GM23338 (cell line): ENCODE measurements at regions not wholly inside any gene's neighbourhood (a gene's known extent, or its start where the extent isn't known, plus 50 kb on each side); places are given as distances from the start of the nearest gene placed in this dataset.

Experiments used
- ATAC-seq: fragments of 200-7000 bp; cut with Tn5 transposase; 3 replicates; pipeline ENCODE4 v1.9.1; 2020
- DNase-seq: peaks from one replicate; pipeline ENCODE4 v3.0.0-alpha.2; 2015; ENCODE audit warnings: low spot score
- H2AFZ ChIP-seq: fragments of 200-600 bp; sonication (generic); 2 replicates; pipeline ENCODE4 v1.8.0; 2016; ENCODE audit warnings: antibody characterized with exemption, mild to moderate bottlenecking, moderate library complexity
- H3F3A ChIP-seq: fragments of 200-600 bp; sonication (generic); replicated peaks from 2 replicates; pipeline ENCODE4 v1.8.0; 2017; ENCODE audit warnings: antibody characterized with exemption, mixed run types, low read depth
- H3K27ac ChIP-seq: fragments of 200-600 bp; sonication (generic); 2 replicates; pipeline ENCODE4 v1.6.1; 2016; ENCODE audit warnings: low read depth
- H3K27me3 ChIP-seq: fragments of 200-600 bp; sonication (generic); 2 replicates; pipeline ENCODE4 v1.8.0; 2016; ENCODE audit warnings: mild to moderate bottlenecking, mixed run types, moderate library complexity; ENCODE audit not compliant: insufficient read depth
- H3K36me3 ChIP-seq: fragments of 200-600 bp; sonication (generic); 2 replicates; pipeline ENCODE4 v1.8.0; 2016; ENCODE audit warnings: mild to moderate bottlenecking; ENCODE audit not compliant: insufficient read depth
- H3K4me1 ChIP-seq: fragments of 200-600 bp; sonication (generic); 2 replicates; pipeline ENCODE4 v1.8.0; 2016; ENCODE audit warnings: mild to moderate bottlenecking, moderate library complexity; ENCODE audit not compliant: insufficient read depth
- H3K4me2 ChIP-seq: fragments of 200-600 bp; sonication (generic); 2 replicates; pipeline ENCODE4 v1.7.1; 2017; ENCODE audit warnings: mixed run types
- H3K4me3 ChIP-seq: fragments of 200-600 bp; sonication (generic); 2 replicates; pipeline ENCODE4 v1.6.1; 2016; ENCODE audit warnings: mixed run types
- H3K79me2 ChIP-seq: fragments of 200-600 bp; sonication (generic); replicated peaks from 2 replicates; pipeline ENCODE4 v1.8.0; 2017; ENCODE audit warnings: mild to moderate bottlenecking; ENCODE audit not compliant: insufficient read depth
- H3K9me2 ChIP-seq: fragments of 200-600 bp; sonication (generic); 2 replicates; pipeline ENCODE4 v1.8.0; 2017; ENCODE audit not compliant: insufficient read depth
- H4K20me1 ChIP-seq: fragments of 200-600 bp; sonication (generic); replicated peaks from 2 replicates; pipeline ENCODE4 v1.8.0; 2017; ENCODE audit warnings: mild to moderate bottlenecking; ENCODE audit not compliant: insufficient read depth
- H3K27ac Mint-ChIP-seq: 2 replicates; pipeline ENCODE4 v1.8.0; 2020; ENCODE audit warnings: inconsistent platforms, mild to moderate bottlenecking, moderate library complexity, mixed read lengths
- H3K27me3 Mint-ChIP-seq: 3 replicates; pipeline ENCODE4 v1.8.0; 2022; ENCODE audit warnings: low read depth, mild to moderate bottlenecking, moderate library complexity, mixed read lengths, inconsistent platforms; ENCODE audit not compliant: insufficient read depth, poor library complexity
- H3K36me3 Mint-ChIP-seq: 3 replicates; pipeline ENCODE4 v1.8.0; 2021; ENCODE audit warnings: low read depth, mild to moderate bottlenecking, inconsistent platforms, moderate library complexity, mixed read lengths
- H3K4me1 Mint-ChIP-seq: 3 replicates; pipeline ENCODE4 v1.8.0; 2020; ENCODE audit warnings: mild to moderate bottlenecking, inconsistent platforms, mixed read lengths
- H3K4me3 Mint-ChIP-seq: 3 replicates; pipeline ENCODE4 v1.8.0; 2021; ENCODE audit warnings: moderate library complexity, mild to moderate bottlenecking, inconsistent platforms, mixed read lengths
- H3K9me3 Mint-ChIP-seq: 3 replicates; pipeline ENCODE4 v1.8.0; 2020; ENCODE audit warnings: moderate library complexity, mild to moderate bottlenecking, inconsistent platforms, mixed read lengths
- CREB1 ChIP-seq: fragments of 250-450 bp; sonication (Bioruptor Pico); IDR thresholded peaks from 2 replicates; pipeline ENCODE4 v1.5.0; 2020; ENCODE audit warnings: low read depth, mild to moderate bottlenecking, moderate library complexity
- EZH2 ChIP-seq: fragments of 200-600 bp; sonication (generic); IDR thresholded peaks from one replicate; pipeline ENCODE4 v1.8.0; 2017; ENCODE audit warnings: antibody characterized with exemption, mild to moderate bottlenecking, low read depth; ENCODE audit not compliant: unreplicated experiment
- JUNB ChIP-seq: IDR thresholded peaks from one replicate; pipeline ENCODE4 v1.6.1; 2016; ENCODE audit warnings: antibody characterized with exemption; ENCODE audit not compliant: unreplicated experiment
- NANOG ChIP-seq: IDR thresholded peaks from 2 replicates; pipeline ENCODE4 v1.6.1; 2016; ENCODE audit warnings: antibody characterized with exemption, borderline replicate concordance
- POLR2AphosphoS5 ChIP-seq: IDR thresholded peaks from 2 replicates; pipeline ENCODE4 v1.6.1; 2016; ENCODE audit warnings: antibody characterized with exemption, low read depth
- STAT1 ChIP-seq: IDR thresholded peaks from one replicate; pipeline ENCODE4 v1.6.1; 2016; ENCODE audit warnings: antibody characterized with exemption; ENCODE audit not compliant: unreplicated experiment
- ZNF114 ChIP-seq: fragments of 250-450 bp; sonication (Bioruptor Pico); IDR thresholded peaks from 2 replicates; pipeline ENCODE4 v1.5.0; 2020; ENCODE audit warnings: mild to moderate bottlenecking, moderate library complexity
- ZNF331 ChIP-seq: fragments of 250-450 bp; sonication (Bioruptor Pico); IDR thresholded peaks from 2 replicates; pipeline ENCODE4 v1.5.0; 2020; ENCODE audit warnings: low read depth, mild to moderate bottlenecking, moderate library complexity
- TF ChIP-seq, protein P1 (sequence below): IDR thresholded peaks from one replicate; pipeline ENCODE4 v1.6.1; 2018; ENCODE audit warnings: antibody characterized with exemption; ENCODE audit not compliant: unreplicated experiment
- TF ChIP-seq, protein P2 (sequence below): fragments of 250-450 bp; sonication (Bioruptor Pico); IDR thresholded peaks from 2 replicates; pipeline ENCODE4 v1.5.0; 2020; ENCODE audit warnings: mild to moderate bottlenecking, moderate library complexity
- TF ChIP-seq, protein P3 (sequence below): IDR thresholded peaks from 2 replicates; pipeline ENCODE4 v1.6.1; 2016; ENCODE audit warnings: antibody characterized with exemption
- TF ChIP-seq, protein P4 (sequence below), 2 experiments: fragments of 200-600 bp in 1 of 2; sonication (generic) in 1 of 2; conservative IDR thresholded peaks; 2 replicates each; pipeline versions ENCODE4 v1.5.1 to v1.6.1; 2016 to 2017; ENCODE audit warnings: antibody characterized with exemption in 2 of 2, low read depth in 2 of 2, mild to moderate bottlenecking in 2 of 2, moderate library complexity in 1 of 2

DNA sequence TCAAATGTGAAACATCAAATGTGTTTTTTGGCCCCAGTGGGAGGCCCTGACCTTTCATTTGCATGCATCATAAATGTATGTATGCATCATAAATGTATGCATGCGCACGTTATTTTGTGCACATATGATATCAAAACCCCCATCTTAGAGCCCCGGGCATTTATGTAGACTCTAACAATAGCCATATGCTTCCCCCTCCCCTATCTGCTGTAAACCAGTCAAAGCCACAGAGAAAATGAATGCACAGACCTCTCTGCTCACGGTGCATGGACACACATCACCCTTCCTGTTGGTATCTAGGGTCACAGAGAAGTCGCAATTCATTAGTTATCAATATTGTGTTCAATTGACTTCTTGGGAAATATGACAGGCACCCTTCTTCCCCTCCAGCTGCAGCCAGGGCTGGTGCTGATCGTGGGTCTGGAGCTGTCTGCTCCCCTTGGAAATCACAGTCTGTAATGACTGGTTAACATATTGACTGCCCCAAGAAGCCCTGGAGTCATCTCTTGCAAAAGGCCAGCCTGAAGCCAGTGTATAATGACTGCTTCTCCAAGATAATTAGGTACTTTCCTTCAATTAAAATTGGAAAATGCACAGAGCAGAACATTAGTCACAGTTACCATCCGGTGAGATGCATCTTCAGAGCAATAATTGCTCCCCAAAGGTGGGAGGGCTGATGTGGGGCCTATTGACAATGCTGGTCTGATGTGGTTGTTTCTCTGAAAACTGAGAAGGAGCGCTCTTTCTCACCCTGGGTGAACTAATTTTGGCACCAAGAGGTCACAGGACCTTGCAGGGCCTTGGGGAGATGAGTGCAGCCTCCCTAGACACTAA is 532.2 kb downstream of the CDH26 start:
- H4K20me1 ChIP-seq: no peaks in the 10 kb centered on the region
- Mint-ChIP-seq H3K27me3 (peaks cover 13% of the 10 kb centered on the region), H3K27ac (no peak overlapping the region), H3K9me3 (no peaks in the 10 kb centered on the region; the same call in 2 of the 3 replicates), H3K4me3 (no peak overlapping the region), H3K4me1 (peaks cover 23% of the 10 kb centered on the region), H3K36me3 (no peaks in the 10 kb centered on the region)
- ATAC-seq: no peak
- no peak overlapping the region for H2AFZ ChIP-seq
- H3K9me2 ChIP-seq: no peaks in the 10 kb centered on the region
- no peaks in the 10 kb centered on the region for H3K36me3 ChIP-seq
- H3K79me2 ChIP-seq: no peaks in the 10 kb centered on the region
- H3K27me3 ChIP-seq: no peaks in the 10 kb centered on the region
- H3K27ac ChIP-seq: no peak overlapping the region
- H3K4me3 ChIP-seq: no peak overlapping the region
- no peak for DNase-seq
- H3K4me2 ChIP-seq: no peak overlapping the region
- H3F3A ChIP-seq: no peaks in the 10 kb centered on the region
- H3K4me1 ChIP-seq: no peaks in the 10 kb centered on the region
- TF ChIP-seq NANOG (no peak), EZH2 (no peak), CREB1 (CRISPR knock-in tag) (no peak), ZNF114 (CRISPR knock-in tag) (no peak), POLR2AphosphoS5 (no peak), STAT1 (no peak), JUNB (no peak), ZNF331 (no peak)
- TF ChIP-seq, protein P1, sequence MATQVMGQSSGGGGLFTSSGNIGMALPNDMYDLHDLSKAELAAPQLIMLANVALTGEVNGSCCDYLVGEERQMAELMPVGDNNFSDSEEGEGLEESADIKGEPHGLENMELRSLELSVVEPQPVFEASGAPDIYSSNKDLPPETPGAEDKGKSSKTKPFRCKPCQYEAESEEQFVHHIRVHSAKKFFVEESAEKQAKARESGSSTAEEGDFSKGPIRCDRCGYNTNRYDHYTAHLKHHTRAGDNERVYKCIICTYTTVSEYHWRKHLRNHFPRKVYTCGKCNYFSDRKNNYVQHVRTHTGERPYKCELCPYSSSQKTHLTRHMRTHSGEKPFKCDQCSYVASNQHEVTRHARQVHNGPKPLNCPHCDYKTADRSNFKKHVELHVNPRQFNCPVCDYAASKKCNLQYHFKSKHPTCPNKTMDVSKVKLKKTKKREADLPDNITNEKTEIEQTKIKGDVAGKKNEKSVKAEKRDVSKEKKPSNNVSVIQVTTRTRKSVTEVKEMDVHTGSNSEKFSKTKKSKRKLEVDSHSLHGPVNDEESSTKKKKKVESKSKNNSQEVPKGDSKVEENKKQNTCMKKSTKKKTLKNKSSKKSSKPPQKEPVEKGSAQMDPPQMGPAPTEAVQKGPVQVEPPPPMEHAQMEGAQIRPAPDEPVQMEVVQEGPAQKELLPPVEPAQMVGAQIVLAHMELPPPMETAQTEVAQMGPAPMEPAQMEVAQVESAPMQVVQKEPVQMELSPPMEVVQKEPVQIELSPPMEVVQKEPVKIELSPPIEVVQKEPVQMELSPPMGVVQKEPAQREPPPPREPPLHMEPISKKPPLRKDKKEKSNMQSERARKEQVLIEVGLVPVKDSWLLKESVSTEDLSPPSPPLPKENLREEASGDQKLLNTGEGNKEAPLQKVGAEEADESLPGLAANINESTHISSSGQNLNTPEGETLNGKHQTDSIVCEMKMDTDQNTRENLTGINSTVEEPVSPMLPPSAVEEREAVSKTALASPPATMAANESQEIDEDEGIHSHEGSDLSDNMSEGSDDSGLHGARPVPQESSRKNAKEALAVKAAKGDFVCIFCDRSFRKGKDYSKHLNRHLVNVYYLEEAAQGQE: no peak
- TF ChIP-seq, protein P2, sequence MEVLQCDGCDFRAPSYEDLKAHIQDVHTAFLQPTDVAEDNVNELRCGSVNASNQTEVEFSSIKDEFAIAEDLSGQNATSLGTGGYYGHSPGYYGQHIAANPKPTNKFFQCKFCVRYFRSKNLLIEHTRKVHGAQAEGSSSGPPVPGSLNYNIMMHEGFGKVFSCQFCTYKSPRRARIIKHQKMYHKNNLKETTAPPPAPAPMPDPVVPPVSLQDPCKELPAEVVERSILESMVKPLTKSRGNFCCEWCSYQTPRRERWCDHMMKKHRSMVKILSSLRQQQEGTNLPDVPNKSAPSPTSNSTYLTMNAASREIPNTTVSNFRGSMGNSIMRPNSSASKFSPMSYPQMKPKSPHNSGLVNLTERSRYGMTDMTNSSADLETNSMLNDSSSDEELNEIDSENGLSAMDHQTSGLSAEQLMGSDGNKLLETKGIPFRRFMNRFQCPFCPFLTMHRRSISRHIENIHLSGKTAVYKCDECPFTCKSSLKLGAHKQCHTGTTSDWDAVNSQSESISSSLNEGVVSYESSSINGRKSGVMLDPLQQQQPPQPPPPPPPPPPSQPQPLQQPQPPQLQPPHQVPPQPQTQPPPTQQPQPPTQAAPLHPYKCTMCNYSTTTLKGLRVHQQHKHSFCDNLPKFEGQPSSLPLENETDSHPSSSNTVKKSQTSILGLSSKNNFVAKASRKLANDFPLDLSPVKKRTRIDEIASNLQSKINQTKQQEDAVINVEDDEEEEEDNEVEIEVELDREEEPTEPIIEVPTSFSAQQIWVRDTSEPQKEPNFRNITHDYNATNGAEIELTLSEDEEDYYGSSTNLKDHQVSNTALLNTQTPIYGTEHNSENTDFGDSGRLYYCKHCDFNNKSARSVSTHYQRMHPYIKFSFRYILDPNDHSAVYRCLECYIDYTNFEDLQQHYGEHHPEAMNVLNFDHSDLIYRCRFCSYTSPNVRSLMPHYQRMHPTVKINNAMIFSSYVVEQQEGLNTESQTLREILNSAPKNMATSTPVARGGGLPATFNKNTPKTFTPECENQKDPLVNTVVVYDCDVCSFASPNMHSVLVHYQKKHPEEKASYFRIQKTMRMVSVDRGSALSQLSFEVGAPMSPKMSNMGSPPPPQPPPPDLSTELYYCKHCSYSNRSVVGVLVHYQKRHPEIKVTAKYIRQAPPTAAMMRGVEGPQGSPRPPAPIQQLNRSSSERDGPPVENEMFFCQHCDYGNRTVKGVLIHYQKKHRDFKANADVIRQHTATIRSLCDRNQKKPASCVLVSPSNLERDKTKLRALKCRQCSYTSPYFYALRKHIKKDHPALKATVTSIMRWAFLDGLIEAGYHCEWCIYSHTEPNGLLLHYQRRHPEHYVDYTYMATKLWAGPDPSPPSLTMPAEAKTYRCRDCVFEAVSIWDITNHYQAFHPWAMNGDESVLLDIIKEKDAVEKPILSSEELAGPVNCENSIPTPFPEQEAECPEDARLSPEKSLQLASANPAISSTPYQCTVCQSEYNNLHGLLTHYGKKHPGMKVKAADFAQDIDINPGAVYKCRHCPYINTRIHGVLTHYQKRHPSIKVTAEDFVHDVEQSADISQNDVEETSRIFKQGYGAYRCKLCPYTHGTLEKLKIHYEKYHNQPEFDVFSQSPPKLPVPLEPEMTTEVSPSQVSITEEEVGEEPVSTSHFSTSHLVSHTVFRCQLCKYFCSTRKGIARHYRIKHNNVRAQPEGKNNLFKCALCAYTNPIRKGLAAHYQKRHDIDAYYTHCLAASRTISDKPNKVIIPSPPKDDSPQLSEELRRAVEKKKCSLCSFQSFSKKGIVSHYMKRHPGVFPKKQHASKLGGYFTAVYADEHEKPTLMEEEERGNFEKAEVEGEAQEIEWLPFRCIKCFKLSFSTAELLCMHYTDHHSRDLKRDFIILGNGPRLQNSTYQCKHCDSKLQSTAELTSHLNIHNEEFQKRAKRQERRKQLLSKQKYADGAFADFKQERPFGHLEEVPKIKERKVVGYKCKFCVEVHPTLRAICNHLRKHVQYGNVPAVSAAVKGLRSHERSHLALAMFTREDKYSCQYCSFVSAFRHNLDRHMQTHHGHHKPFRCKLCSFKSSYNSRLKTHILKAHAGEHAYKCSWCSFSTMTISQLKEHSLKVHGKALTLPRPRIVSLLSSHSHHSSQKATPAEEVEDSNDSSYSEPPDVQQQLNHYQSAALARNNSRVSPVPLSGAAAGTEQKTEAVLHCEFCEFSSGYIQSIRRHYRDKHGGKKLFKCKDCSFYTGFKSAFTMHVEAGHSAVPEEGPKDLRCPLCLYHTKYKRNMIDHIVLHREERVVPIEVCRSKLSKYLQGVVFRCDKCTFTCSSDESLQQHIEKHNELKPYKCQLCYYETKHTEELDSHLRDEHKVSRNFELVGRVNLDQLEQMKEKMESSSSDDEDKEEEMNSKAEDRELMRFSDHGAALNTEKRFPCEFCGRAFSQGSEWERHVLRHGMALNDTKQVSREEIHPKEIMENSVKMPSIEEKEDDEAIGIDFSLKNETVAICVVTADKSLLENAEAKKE (CRISPR knock-in tag): no peak
- TF ChIP-seq, protein P3, sequence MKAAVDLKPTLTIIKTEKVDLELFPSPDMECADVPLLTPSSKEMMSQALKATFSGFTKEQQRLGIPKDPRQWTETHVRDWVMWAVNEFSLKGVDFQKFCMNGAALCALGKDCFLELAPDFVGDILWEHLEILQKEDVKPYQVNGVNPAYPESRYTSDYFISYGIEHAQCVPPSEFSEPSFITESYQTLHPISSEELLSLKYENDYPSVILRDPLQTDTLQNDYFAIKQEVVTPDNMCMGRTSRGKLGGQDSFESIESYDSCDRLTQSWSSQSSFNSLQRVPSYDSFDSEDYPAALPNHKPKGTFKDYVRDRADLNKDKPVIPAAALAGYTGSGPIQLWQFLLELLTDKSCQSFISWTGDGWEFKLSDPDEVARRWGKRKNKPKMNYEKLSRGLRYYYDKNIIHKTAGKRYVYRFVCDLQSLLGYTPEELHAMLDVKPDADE: no peak
- TF ChIP-seq, protein P4, sequence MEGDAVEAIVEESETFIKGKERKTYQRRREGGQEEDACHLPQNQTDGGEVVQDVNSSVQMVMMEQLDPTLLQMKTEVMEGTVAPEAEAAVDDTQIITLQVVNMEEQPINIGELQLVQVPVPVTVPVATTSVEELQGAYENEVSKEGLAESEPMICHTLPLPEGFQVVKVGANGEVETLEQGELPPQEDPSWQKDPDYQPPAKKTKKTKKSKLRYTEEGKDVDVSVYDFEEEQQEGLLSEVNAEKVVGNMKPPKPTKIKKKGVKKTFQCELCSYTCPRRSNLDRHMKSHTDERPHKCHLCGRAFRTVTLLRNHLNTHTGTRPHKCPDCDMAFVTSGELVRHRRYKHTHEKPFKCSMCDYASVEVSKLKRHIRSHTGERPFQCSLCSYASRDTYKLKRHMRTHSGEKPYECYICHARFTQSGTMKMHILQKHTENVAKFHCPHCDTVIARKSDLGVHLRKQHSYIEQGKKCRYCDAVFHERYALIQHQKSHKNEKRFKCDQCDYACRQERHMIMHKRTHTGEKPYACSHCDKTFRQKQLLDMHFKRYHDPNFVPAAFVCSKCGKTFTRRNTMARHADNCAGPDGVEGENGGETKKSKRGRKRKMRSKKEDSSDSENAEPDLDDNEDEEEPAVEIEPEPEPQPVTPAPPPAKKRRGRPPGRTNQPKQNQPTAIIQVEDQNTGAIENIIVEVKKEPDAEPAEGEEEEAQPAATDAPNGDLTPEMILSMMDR (conservative IDR thresholded peaks at IDR 0.05; ENCODE audit: low read depth in 2 of 2): no peak
